ENCODE measurements at regions not wholly inside any gene's neighbourhood (a gene's known extent, or its start where the extent isn't known, plus 50 kb on each side); places are given as distances from the start of the nearest gene placed in this dataset.

GRCh38 chr9:82512728-82513127 lies 524.2 kb downstream of the SPATA31D1 start:
- Mint-ChIP-seq H3K27ac (ENCODE audit: unreplicated experiment) (no peak overlapping the region), H3K27me3 (ENCODE audit: low read depth) (no peaks in the 10 kb centered on the region), H3K4me1 (no peaks in the 10 kb centered on the region), H3K4me3 (no peak overlapping the region), H3K36me3 (ENCODE audit: low read depth) (no peaks in the 10 kb centered on the region), H3K9me3 (peaks cover 9% of the 10 kb centered on the region)
- TF ChIP-seq CTCF (conservative IDR thresholded peaks at IDR 0.05) = no peak
- no peak for DNase-seq (ENCODE audit: low read depth, low spot score)

- no peaks in the 10 kb centered on the region for H3K4me1 Mint-ChIP-seq
- no peak overlapping the region for H3K4me3 Mint-ChIP-seq
- no peak for TF ChIP-seq CTCF (conservative IDR thresholded peaks at IDR 0.05)
- H3K27ac Mint-ChIP-seq (ENCODE audit: unreplicated experiment) = no peak overlapping the region
- DNase-seq (ENCODE audit: low read depth, low spot score) = no peak
- H3K27me3 Mint-ChIP-seq (ENCODE audit: low read depth) = no peaks in the 10 kb centered on the region
- no peaks in the 10 kb centered on the region for H3K36me3 Mint-ChIP-seq (ENCODE audit: low read depth)
- peaks cover 6% of the 10 kb centered on the region for H3K9me3 Mint-ChIP-seq
Measured at GRCh38 chr9:82513242-82513751, 524.7 kb downstream of the SPATA31D1 start.

- no peak for TF ChIP-seq CTCF (conservative IDR thresholded peaks at IDR 0.05)
- H3K27me3 Mint-ChIP-seq (ENCODE audit: low read depth) = no peaks in the 10 kb centered on the region
- peaks cover 1% of the 10 kb centered on the region for H3K9me3 Mint-ChIP-seq
- no peaks in the 10 kb centered on the region for H3K4me1 Mint-ChIP-seq
- no peaks in the 10 kb centered on the region for H3K36me3 Mint-ChIP-seq (ENCODE audit: low read depth)
- no peak overlapping the region for H3K27ac Mint-ChIP-seq (ENCODE audit: unreplicated experiment)
- no peak for DNase-seq (ENCODE audit: low read depth, low spot score)
- no peak overlapping the region for H3K4me3 Mint-ChIP-seq
Measured at GRCh38 chr9:82513976-82514735, 525.6 kb downstream of the SPATA31D1 start.

GRCh38 chr9:82518868-82519267 lies 530.3 kb downstream of the SPATA31D1 start:
- no peak for DNase-seq (ENCODE audit: low read depth, low spot score)
- Mint-ChIP-seq H3K4me1 (no peaks in the 10 kb centered on the region), H3K36me3 (ENCODE audit: low read depth) (no peaks in the 10 kb centered on the region), H3K27ac (ENCODE audit: unreplicated experiment) (no peak overlapping the region), H3K27me3 (ENCODE audit: low read depth) (no peaks in the 10 kb centered on the region), H3K9me3 (no peaks in the 10 kb centered on the region), H3K4me3 (no peak overlapping the region)
- TF ChIP-seq CTCF (conservative IDR thresholded peaks at IDR 0.05) = no peak

GRCh38 chr9:82519332-82519731 lies 530.8 kb downstream of the SPATA31D1 start:
- Mint-ChIP-seq H3K36me3 (ENCODE audit: low read depth) (no peaks in the 10 kb centered on the region), H3K27ac (ENCODE audit: unreplicated experiment) (no peak overlapping the region), H3K9me3 (peaks cover 3% of the 10 kb centered on the region), H3K4me1 (no peaks in the 10 kb centered on the region), H3K4me3 (no peak overlapping the region), H3K27me3 (ENCODE audit: low read depth) (no peaks in the 10 kb centered on the region)
- TF ChIP-seq CTCF (conservative IDR thresholded peaks at IDR 0.05) = no peak
- DNase-seq (ENCODE audit: low read depth, low spot score) = no peak

All from neural crest cell (in vitro differentiated cells).